HG02943 (cell line): ENCODE measurements at regions not wholly inside any gene's neighbourhood (a gene's known extent, or its start where the extent isn't known, plus 50 kb on each side); places are given as distances from the start of the nearest gene placed in this dataset.
"Not testable (repeated sequence)": the region's sequence is repeated elsewhere in the genome, so short reads cannot be mapped to it uniquely, and the experiment has no call there.

ENCODE experiments used
- ATAC-seq: cut with Tn5 transposase; IDR thresholded peaks from one replicate; pipeline ENCODE4 v1.9.1; 2021; ENCODE audit warnings: mild to moderate bottlenecking, low read depth, moderate library complexity; ENCODE audit not compliant: unreplicated experiment

GRCh38 chr18:71036783-71037182 is 747.9 kb downstream of the SOCS6 start:
- ATAC-seq, result no peak

- ATAC-seq, result not testable (repeated sequence)
These were observed 742.7 kb downstream of the SOCS6 start for GRCh38 chr18:71031296-71032191.

- ATAC-seq, result not testable (repeated sequence)
These were observed 741.2 kb downstream of the SOCS6 start for GRCh38 chr18:71030085-71030484.

- ATAC-seq, result no peak
These were observed 739.5 kb downstream of the SOCS6 start for GRCh38 chr18:71028285-71028762.

- ATAC-seq, result no peak
These were observed 738.7 kb downstream of the SOCS6 start for GRCh38 chr18:71027531-71027930.

- no peak for ATAC-seq
These were observed 736.8 kb downstream of the SOCS6 start for GRCh38 chr18:71025505-71026225.

GRCh38 chr18:71022389-71022788 is 733.5 kb downstream of the SOCS6 start:
- ATAC-seq, result no peak

- no peak for ATAC-seq
These were observed 732.2 kb downstream of the SOCS6 start for GRCh38 chr18:71021030-71021362.

- no peak for ATAC-seq
These were observed 731.6 kb downstream of the SOCS6 start for GRCh38 chr18:71020342-71021029.

- ATAC-seq, result no peak
These were observed 730.0 kb downstream of the SOCS6 start for GRCh38 chr18:71018816-71019215.

- no peak for ATAC-seq
These were observed 723.9 kb downstream of the SOCS6 start for GRCh38 chr18:71012789-71013188.

- ATAC-seq, result no peak
These were observed 722.5 kb downstream of the SOCS6 start for GRCh38 chr18:71011389-71011788.

GRCh38 chr18:71008257-71008656 is 719.4 kb downstream of the SOCS6 start:
- no peak for ATAC-seq

GRCh38 chr18:71001597-71001996 is 712.8 kb downstream of the SOCS6 start:
- no peak for ATAC-seq

GRCh38 chr18:70998490-70998889 is 709.6 kb downstream of the SOCS6 start:
- ATAC-seq, result no peak

GRCh38 chr18:70994116-70994515 is 705.3 kb downstream of the SOCS6 start:
- no peak for ATAC-seq

GRCh38 chr18:70991577-70991976 is 702.7 kb downstream of the SOCS6 start:
- ATAC-seq, result no peak

- no peak for ATAC-seq
These were observed 697.1 kb downstream of the SOCS6 start for GRCh38 chr18:70985948-70986347.

- no peak for ATAC-seq
These were observed 693.4 kb downstream of the SOCS6 start for GRCh38 chr18:70982292-70982691.

GRCh38 chr18:70981400-70982140 is 692.7 kb downstream of the SOCS6 start:
- ATAC-seq, result no peak
